GM23338 (cell line): ENCODE measurements at regions not wholly inside any gene's neighbourhood (a gene's known extent, or its start where the extent isn't known, plus 50 kb on each side); places are given as distances from the start of the nearest gene placed in this dataset.

ENCODE experiments used
- ATAC-seq: fragments of 200-7000 bp; cut with Tn5 transposase; 3 replicates; pipeline ENCODE4 v1.9.1; 2020
- DNase-seq: peaks from one replicate; pipeline ENCODE4 v3.0.0-alpha.2; 2015; ENCODE audit warnings: low spot score
- H2AFZ ChIP-seq: fragments of 200-600 bp; sonication (generic); 2 replicates; pipeline ENCODE4 v1.8.0; 2016; ENCODE audit warnings: antibody characterized with exemption, mild to moderate bottlenecking, moderate library complexity
- H3F3A ChIP-seq: fragments of 200-600 bp; sonication (generic); replicated peaks from 2 replicates; pipeline ENCODE4 v1.8.0; 2017; ENCODE audit warnings: antibody characterized with exemption, mixed run types, low read depth
- H3K27ac ChIP-seq: fragments of 200-600 bp; sonication (generic); 2 replicates; pipeline ENCODE4 v1.6.1; 2016; ENCODE audit warnings: low read depth
- H3K27me3 ChIP-seq: fragments of 200-600 bp; sonication (generic); 2 replicates; pipeline ENCODE4 v1.8.0; 2016; ENCODE audit warnings: mild to moderate bottlenecking, mixed run types, moderate library complexity; ENCODE audit not compliant: insufficient read depth
- H3K36me3 ChIP-seq: fragments of 200-600 bp; sonication (generic); 2 replicates; pipeline ENCODE4 v1.8.0; 2016; ENCODE audit warnings: mild to moderate bottlenecking; ENCODE audit not compliant: insufficient read depth
- H3K4me1 ChIP-seq: fragments of 200-600 bp; sonication (generic); 2 replicates; pipeline ENCODE4 v1.8.0; 2016; ENCODE audit warnings: mild to moderate bottlenecking, moderate library complexity; ENCODE audit not compliant: insufficient read depth
- H3K4me2 ChIP-seq: fragments of 200-600 bp; sonication (generic); 2 replicates; pipeline ENCODE4 v1.7.1; 2017; ENCODE audit warnings: mixed run types
- H3K4me3 ChIP-seq: fragments of 200-600 bp; sonication (generic); 2 replicates; pipeline ENCODE4 v1.6.1; 2016; ENCODE audit warnings: mixed run types
- H3K79me2 ChIP-seq: fragments of 200-600 bp; sonication (generic); replicated peaks from 2 replicates; pipeline ENCODE4 v1.8.0; 2017; ENCODE audit warnings: mild to moderate bottlenecking; ENCODE audit not compliant: insufficient read depth
- H3K9me2 ChIP-seq: fragments of 200-600 bp; sonication (generic); 2 replicates; pipeline ENCODE4 v1.8.0; 2017; ENCODE audit not compliant: insufficient read depth
- H4K20me1 ChIP-seq: fragments of 200-600 bp; sonication (generic); replicated peaks from 2 replicates; pipeline ENCODE4 v1.8.0; 2017; ENCODE audit warnings: mild to moderate bottlenecking; ENCODE audit not compliant: insufficient read depth
- H3K27ac Mint-ChIP-seq: 2 replicates; pipeline ENCODE4 v1.8.0; 2020; ENCODE audit warnings: inconsistent platforms, mild to moderate bottlenecking, moderate library complexity, mixed read lengths
- H3K27me3 Mint-ChIP-seq: 3 replicates; pipeline ENCODE4 v1.8.0; 2022; ENCODE audit warnings: low read depth, mild to moderate bottlenecking, moderate library complexity, mixed read lengths, inconsistent platforms; ENCODE audit not compliant: insufficient read depth, poor library complexity
- H3K36me3 Mint-ChIP-seq: 3 replicates; pipeline ENCODE4 v1.8.0; 2021; ENCODE audit warnings: low read depth, mild to moderate bottlenecking, inconsistent platforms, moderate library complexity, mixed read lengths
- H3K4me1 Mint-ChIP-seq: 3 replicates; pipeline ENCODE4 v1.8.0; 2020; ENCODE audit warnings: mild to moderate bottlenecking, inconsistent platforms, mixed read lengths
- H3K4me3 Mint-ChIP-seq: 3 replicates; pipeline ENCODE4 v1.8.0; 2021; ENCODE audit warnings: moderate library complexity, mild to moderate bottlenecking, inconsistent platforms, mixed read lengths
- H3K9me3 Mint-ChIP-seq: 3 replicates; pipeline ENCODE4 v1.8.0; 2020; ENCODE audit warnings: moderate library complexity, mild to moderate bottlenecking, inconsistent platforms, mixed read lengths
- CREB1 ChIP-seq: fragments of 250-450 bp; sonication (Bioruptor Pico); IDR thresholded peaks from 2 replicates; pipeline ENCODE4 v1.5.0; 2020; ENCODE audit warnings: low read depth, mild to moderate bottlenecking, moderate library complexity
- EZH2 ChIP-seq: fragments of 200-600 bp; sonication (generic); IDR thresholded peaks from one replicate; pipeline ENCODE4 v1.8.0; 2017; ENCODE audit warnings: antibody characterized with exemption, mild to moderate bottlenecking, low read depth; ENCODE audit not compliant: unreplicated experiment
- EZH2phosphoT487 ChIP-seq: fragments of 200-600 bp; sonication (generic); IDR thresholded peaks from one replicate; pipeline ENCODE4 v1.8.1; 2018; ENCODE audit warnings: antibody characterized with exemption; ENCODE audit not compliant: unreplicated experiment
- JUNB ChIP-seq: IDR thresholded peaks from one replicate; pipeline ENCODE4 v1.6.1; 2016; ENCODE audit warnings: antibody characterized with exemption; ENCODE audit not compliant: unreplicated experiment
- NANOG ChIP-seq: IDR thresholded peaks from 2 replicates; pipeline ENCODE4 v1.6.1; 2016; ENCODE audit warnings: antibody characterized with exemption, borderline replicate concordance
- POLR2AphosphoS5 ChIP-seq: IDR thresholded peaks from 2 replicates; pipeline ENCODE4 v1.6.1; 2016; ENCODE audit warnings: antibody characterized with exemption, low read depth
- STAT1 ChIP-seq: IDR thresholded peaks from one replicate; pipeline ENCODE4 v1.6.1; 2016; ENCODE audit warnings: antibody characterized with exemption; ENCODE audit not compliant: unreplicated experiment
- ZNF114 ChIP-seq: fragments of 250-450 bp; sonication (Bioruptor Pico); IDR thresholded peaks from 2 replicates; pipeline ENCODE4 v1.5.0; 2020; ENCODE audit warnings: mild to moderate bottlenecking, moderate library complexity
- ZNF331 ChIP-seq: fragments of 250-450 bp; sonication (Bioruptor Pico); IDR thresholded peaks from 2 replicates; pipeline ENCODE4 v1.5.0; 2020; ENCODE audit warnings: low read depth, mild to moderate bottlenecking, moderate library complexity
- TF ChIP-seq, protein P1 (sequence below): IDR thresholded peaks from 2 replicates; pipeline ENCODE4 v1.6.1; 2016; ENCODE audit warnings: antibody characterized with exemption
- TF ChIP-seq, protein P2 (sequence below): fragments of 250-450 bp; sonication (Bioruptor Pico); IDR thresholded peaks from 2 replicates; pipeline ENCODE4 v1.5.0; 2020; ENCODE audit warnings: mild to moderate bottlenecking, moderate library complexity
- TF ChIP-seq, protein P3 (sequence below): IDR thresholded peaks from one replicate; pipeline ENCODE4 v1.6.1; 2018; ENCODE audit warnings: antibody characterized with exemption; ENCODE audit not compliant: unreplicated experiment
- TF ChIP-seq, protein P4 (sequence below), 2 experiments: fragments of 200-600 bp in 1 of 2; sonication (generic) in 1 of 2; conservative IDR thresholded peaks; 2 replicates each; pipeline versions ENCODE4 v1.5.1 to v1.6.1; 2016 to 2017; ENCODE audit warnings: antibody characterized with exemption in 2 of 2, low read depth in 2 of 2, mild to moderate bottlenecking in 2 of 2, moderate library complexity in 1 of 2

DNA sequence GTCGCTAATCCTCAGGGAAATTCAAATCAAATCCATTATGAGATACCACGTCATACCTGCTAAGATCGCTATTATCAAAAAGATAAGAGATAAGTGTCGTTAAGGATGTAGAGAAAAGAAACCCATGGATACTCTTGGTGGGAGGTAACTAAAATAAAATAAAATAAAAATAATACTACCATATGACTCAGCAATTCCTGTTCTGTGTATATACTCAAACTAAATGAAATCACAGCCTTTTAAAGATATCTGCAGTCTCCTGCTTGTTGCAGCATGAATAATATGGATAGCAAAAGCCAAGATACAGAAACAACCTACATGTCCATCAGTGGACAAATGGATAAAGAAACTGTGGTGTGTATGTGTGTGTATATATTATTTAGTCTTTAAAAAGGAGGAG is 105.8 kb upstream of the IL15 start:
- Mint-ChIP-seq H3K27me3 (no peaks in the 10 kb centered on the region), H3K4me3 (no peak overlapping the region), H3K27ac (no peak overlapping the region), H3K9me3 (peaks cover 16% of the 10 kb centered on the region; the same call in 2 of the 3 replicates), H3K4me1 (no peaks in the 10 kb centered on the region), H3K36me3 (no peaks in the 10 kb centered on the region)
- DNase-seq (no peak), ATAC-seq (no peak)
- Histone ChIP-seq H3K9me2 (no peaks in the 10 kb centered on the region), H3K27me3 (no peaks in the 10 kb centered on the region), H3K4me1 (no peaks in the 10 kb centered on the region), H3K4me2 (no peak overlapping the region), H2AFZ (no peak overlapping the region), H4K20me1 (no peaks in the 10 kb centered on the region), H3F3A (no peaks in the 10 kb centered on the region), H3K4me3 (no peak overlapping the region), H3K27ac (no peak overlapping the region), H3K36me3 (no peaks in the 10 kb centered on the region), H3K79me2 (no peaks in the 10 kb centered on the region)
- TF ChIP-seq NANOG (no peak), EZH2phosphoT487 (no peak), ZNF331 (CRISPR knock-in tag) (no peak), CREB1 (CRISPR knock-in tag) (no peak), POLR2AphosphoS5 (no peak), EZH2 (no peak), STAT1 (no peak), ZNF114 (no peak), JUNB (no peak)
- TF ChIP-seq, protein P1, sequence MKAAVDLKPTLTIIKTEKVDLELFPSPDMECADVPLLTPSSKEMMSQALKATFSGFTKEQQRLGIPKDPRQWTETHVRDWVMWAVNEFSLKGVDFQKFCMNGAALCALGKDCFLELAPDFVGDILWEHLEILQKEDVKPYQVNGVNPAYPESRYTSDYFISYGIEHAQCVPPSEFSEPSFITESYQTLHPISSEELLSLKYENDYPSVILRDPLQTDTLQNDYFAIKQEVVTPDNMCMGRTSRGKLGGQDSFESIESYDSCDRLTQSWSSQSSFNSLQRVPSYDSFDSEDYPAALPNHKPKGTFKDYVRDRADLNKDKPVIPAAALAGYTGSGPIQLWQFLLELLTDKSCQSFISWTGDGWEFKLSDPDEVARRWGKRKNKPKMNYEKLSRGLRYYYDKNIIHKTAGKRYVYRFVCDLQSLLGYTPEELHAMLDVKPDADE, result no peak
- TF ChIP-seq, protein P2, sequence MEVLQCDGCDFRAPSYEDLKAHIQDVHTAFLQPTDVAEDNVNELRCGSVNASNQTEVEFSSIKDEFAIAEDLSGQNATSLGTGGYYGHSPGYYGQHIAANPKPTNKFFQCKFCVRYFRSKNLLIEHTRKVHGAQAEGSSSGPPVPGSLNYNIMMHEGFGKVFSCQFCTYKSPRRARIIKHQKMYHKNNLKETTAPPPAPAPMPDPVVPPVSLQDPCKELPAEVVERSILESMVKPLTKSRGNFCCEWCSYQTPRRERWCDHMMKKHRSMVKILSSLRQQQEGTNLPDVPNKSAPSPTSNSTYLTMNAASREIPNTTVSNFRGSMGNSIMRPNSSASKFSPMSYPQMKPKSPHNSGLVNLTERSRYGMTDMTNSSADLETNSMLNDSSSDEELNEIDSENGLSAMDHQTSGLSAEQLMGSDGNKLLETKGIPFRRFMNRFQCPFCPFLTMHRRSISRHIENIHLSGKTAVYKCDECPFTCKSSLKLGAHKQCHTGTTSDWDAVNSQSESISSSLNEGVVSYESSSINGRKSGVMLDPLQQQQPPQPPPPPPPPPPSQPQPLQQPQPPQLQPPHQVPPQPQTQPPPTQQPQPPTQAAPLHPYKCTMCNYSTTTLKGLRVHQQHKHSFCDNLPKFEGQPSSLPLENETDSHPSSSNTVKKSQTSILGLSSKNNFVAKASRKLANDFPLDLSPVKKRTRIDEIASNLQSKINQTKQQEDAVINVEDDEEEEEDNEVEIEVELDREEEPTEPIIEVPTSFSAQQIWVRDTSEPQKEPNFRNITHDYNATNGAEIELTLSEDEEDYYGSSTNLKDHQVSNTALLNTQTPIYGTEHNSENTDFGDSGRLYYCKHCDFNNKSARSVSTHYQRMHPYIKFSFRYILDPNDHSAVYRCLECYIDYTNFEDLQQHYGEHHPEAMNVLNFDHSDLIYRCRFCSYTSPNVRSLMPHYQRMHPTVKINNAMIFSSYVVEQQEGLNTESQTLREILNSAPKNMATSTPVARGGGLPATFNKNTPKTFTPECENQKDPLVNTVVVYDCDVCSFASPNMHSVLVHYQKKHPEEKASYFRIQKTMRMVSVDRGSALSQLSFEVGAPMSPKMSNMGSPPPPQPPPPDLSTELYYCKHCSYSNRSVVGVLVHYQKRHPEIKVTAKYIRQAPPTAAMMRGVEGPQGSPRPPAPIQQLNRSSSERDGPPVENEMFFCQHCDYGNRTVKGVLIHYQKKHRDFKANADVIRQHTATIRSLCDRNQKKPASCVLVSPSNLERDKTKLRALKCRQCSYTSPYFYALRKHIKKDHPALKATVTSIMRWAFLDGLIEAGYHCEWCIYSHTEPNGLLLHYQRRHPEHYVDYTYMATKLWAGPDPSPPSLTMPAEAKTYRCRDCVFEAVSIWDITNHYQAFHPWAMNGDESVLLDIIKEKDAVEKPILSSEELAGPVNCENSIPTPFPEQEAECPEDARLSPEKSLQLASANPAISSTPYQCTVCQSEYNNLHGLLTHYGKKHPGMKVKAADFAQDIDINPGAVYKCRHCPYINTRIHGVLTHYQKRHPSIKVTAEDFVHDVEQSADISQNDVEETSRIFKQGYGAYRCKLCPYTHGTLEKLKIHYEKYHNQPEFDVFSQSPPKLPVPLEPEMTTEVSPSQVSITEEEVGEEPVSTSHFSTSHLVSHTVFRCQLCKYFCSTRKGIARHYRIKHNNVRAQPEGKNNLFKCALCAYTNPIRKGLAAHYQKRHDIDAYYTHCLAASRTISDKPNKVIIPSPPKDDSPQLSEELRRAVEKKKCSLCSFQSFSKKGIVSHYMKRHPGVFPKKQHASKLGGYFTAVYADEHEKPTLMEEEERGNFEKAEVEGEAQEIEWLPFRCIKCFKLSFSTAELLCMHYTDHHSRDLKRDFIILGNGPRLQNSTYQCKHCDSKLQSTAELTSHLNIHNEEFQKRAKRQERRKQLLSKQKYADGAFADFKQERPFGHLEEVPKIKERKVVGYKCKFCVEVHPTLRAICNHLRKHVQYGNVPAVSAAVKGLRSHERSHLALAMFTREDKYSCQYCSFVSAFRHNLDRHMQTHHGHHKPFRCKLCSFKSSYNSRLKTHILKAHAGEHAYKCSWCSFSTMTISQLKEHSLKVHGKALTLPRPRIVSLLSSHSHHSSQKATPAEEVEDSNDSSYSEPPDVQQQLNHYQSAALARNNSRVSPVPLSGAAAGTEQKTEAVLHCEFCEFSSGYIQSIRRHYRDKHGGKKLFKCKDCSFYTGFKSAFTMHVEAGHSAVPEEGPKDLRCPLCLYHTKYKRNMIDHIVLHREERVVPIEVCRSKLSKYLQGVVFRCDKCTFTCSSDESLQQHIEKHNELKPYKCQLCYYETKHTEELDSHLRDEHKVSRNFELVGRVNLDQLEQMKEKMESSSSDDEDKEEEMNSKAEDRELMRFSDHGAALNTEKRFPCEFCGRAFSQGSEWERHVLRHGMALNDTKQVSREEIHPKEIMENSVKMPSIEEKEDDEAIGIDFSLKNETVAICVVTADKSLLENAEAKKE (CRISPR knock-in tag), result no peak
- TF ChIP-seq, protein P3, sequence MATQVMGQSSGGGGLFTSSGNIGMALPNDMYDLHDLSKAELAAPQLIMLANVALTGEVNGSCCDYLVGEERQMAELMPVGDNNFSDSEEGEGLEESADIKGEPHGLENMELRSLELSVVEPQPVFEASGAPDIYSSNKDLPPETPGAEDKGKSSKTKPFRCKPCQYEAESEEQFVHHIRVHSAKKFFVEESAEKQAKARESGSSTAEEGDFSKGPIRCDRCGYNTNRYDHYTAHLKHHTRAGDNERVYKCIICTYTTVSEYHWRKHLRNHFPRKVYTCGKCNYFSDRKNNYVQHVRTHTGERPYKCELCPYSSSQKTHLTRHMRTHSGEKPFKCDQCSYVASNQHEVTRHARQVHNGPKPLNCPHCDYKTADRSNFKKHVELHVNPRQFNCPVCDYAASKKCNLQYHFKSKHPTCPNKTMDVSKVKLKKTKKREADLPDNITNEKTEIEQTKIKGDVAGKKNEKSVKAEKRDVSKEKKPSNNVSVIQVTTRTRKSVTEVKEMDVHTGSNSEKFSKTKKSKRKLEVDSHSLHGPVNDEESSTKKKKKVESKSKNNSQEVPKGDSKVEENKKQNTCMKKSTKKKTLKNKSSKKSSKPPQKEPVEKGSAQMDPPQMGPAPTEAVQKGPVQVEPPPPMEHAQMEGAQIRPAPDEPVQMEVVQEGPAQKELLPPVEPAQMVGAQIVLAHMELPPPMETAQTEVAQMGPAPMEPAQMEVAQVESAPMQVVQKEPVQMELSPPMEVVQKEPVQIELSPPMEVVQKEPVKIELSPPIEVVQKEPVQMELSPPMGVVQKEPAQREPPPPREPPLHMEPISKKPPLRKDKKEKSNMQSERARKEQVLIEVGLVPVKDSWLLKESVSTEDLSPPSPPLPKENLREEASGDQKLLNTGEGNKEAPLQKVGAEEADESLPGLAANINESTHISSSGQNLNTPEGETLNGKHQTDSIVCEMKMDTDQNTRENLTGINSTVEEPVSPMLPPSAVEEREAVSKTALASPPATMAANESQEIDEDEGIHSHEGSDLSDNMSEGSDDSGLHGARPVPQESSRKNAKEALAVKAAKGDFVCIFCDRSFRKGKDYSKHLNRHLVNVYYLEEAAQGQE, result no peak
- TF ChIP-seq, protein P4, sequence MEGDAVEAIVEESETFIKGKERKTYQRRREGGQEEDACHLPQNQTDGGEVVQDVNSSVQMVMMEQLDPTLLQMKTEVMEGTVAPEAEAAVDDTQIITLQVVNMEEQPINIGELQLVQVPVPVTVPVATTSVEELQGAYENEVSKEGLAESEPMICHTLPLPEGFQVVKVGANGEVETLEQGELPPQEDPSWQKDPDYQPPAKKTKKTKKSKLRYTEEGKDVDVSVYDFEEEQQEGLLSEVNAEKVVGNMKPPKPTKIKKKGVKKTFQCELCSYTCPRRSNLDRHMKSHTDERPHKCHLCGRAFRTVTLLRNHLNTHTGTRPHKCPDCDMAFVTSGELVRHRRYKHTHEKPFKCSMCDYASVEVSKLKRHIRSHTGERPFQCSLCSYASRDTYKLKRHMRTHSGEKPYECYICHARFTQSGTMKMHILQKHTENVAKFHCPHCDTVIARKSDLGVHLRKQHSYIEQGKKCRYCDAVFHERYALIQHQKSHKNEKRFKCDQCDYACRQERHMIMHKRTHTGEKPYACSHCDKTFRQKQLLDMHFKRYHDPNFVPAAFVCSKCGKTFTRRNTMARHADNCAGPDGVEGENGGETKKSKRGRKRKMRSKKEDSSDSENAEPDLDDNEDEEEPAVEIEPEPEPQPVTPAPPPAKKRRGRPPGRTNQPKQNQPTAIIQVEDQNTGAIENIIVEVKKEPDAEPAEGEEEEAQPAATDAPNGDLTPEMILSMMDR (conservative IDR thresholded peaks at IDR 0.05; ENCODE audit: low read depth in 2 of 2), result no peak
